ENCODE measurements at regions not wholly inside any gene's neighbourhood (a gene's known extent, or its start where the extent isn't known, plus 50 kb on each side); places are given as distances from the start of the nearest gene placed in this dataset.

DNA sequence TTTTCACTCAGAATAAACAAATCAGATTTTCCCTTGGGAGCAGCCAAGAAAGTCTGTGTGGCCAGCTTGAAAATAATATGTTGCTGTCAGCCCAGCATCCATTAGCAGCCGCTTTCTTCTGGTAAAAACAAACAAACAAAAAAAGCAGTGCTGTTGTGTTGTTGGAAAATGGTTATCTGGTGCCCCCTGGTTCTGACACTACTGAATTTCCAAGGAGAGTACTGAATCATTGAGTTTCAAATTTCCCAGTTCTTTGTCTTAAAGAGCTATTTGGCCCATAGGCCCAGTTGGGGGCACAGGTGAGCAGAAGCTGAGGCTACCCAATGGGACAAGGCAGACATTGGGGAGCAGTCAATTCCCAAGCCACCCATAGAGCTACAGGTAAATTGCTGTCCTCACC, 995.9 kb downstream of the UQCRFS1 start:
- H3K36me3 ChIP-seq: no peaks in the 10 kb centered on the region
- H3K4me1 ChIP-seq: no peaks in the 10 kb centered on the region
- H3K9me3 ChIP-seq: no peaks in the 10 kb centered on the region
- H3K27ac ChIP-seq: no peak overlapping the region
- no peak overlapping the region for H3K4me3 ChIP-seq
- DNase-seq (ENCODE audit: low spot score in 2 of 2): no peak
- TF ChIP-seq, protein P1, sequence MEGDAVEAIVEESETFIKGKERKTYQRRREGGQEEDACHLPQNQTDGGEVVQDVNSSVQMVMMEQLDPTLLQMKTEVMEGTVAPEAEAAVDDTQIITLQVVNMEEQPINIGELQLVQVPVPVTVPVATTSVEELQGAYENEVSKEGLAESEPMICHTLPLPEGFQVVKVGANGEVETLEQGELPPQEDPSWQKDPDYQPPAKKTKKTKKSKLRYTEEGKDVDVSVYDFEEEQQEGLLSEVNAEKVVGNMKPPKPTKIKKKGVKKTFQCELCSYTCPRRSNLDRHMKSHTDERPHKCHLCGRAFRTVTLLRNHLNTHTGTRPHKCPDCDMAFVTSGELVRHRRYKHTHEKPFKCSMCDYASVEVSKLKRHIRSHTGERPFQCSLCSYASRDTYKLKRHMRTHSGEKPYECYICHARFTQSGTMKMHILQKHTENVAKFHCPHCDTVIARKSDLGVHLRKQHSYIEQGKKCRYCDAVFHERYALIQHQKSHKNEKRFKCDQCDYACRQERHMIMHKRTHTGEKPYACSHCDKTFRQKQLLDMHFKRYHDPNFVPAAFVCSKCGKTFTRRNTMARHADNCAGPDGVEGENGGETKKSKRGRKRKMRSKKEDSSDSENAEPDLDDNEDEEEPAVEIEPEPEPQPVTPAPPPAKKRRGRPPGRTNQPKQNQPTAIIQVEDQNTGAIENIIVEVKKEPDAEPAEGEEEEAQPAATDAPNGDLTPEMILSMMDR (IDR thresholded peaks at IDR 0.05): no peak
- H3K27me3 ChIP-seq: no peaks in the 10 kb centered on the region
- intact Hi-C loops (cut with DNase I): no loop called here

DNA sequence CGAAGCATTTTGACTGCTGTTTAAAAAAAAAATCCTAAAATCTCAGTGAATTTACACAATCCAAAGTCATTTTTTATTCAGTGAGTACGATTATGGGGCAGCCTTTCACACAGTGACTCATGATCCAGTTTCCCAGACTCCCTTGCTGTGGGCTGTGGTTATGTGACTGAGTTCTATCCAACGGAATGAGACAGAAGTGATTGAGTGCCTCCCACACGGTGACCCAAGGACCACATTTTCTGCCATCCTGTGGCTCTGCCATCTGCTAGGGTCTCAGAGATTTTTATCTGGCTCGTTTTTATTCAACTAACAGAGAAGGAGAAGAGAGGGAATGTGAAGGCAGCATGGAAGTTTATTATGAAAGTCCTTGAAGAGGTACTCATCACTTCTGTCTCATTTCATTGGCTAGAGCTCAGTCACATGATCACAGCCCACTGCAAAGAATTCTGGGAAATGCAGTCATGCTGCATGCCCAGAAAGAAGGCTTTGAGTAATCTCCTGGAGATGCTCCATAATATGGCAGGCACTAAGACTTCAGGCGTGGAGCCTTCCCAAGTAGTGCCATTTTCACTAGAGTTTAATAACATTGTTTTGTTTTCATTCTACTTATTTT, 999.4 kb downstream of the UQCRFS1 start:
- TF ChIP-seq, protein P1 (IDR thresholded peaks at IDR 0.05): no peak
- H3K9me3 ChIP-seq: no peaks in the 10 kb centered on the region
- no peak for DNase-seq (ENCODE audit: low spot score in 2 of 2)
- H3K36me3 ChIP-seq: no peaks in the 10 kb centered on the region
- H3K27me3 ChIP-seq: no peaks in the 10 kb centered on the region
- intact Hi-C loops (cut with DNase I): no loop called here
- H3K4me1 ChIP-seq: no peaks in the 10 kb centered on the region
- H3K27ac ChIP-seq: no peak overlapping the region
- H3K4me3 ChIP-seq: no peak overlapping the region

DNA sequence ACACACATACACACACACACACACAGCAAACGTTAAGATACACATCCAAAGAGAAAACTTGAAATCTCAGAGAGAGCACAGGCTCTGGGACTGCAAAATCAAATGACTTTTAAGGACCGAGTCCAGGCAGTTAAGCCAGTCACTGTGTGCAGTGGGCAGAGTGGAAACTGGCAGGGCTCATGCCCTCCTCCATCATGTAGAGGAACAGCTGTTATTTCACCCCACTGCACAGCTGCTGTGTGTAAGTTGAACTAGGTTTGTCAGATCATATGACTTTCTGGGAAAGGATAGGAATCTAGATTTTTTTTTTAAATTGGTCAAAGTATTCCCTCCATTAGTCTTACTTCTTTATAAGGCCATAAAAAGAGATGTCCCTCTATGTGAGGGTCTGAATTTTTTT, 1002.1 kb downstream of the UQCRFS1 start:
- intact Hi-C loops (cut with DNase I): no loop called here
- no peak for DNase-seq (ENCODE audit: low spot score in 2 of 2)
- Histone ChIP-seq H3K4me1 (no peaks in the 10 kb centered on the region), H3K27ac (no peak overlapping the region), H3K9me3 (no peaks in the 10 kb centered on the region), H3K4me3 (no peak overlapping the region), H3K27me3 (no peaks in the 10 kb centered on the region), H3K36me3 (no peaks in the 10 kb centered on the region)
- TF ChIP-seq, protein P1 (IDR thresholded peaks at IDR 0.05): no peak

DNA sequence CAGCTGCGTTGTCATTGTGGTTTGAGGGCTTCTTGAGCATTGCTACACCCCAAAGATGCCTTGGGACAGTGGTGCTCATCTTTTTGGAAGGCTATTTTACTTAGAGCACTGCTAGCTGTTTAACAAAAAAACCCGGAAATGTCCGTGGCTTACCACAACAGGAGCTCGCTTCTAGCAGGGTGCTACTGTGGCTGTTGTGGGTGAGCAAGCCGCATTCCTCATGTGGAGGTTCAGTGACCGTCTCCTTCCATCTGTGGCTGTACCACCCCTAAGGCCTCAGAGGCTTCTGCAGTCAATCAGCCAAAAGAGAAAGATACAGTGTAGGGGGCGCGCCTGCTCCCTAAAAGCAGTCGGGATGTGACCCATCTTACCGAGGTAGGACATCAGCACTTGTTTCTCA, 1004.2 kb downstream of the UQCRFS1 start:
- DNase-seq (ENCODE audit: low spot score in 2 of 2): no peak
- H3K4me1 ChIP-seq: no peaks in the 10 kb centered on the region
- no peaks in the 10 kb centered on the region for H3K27me3 ChIP-seq
- H3K36me3 ChIP-seq: no peaks in the 10 kb centered on the region
- no peak overlapping the region for H3K27ac ChIP-seq
- intact Hi-C loops (cut with DNase I): no loop called here
- H3K4me3 ChIP-seq: no peak overlapping the region
- H3K9me3 ChIP-seq: no peaks in the 10 kb centered on the region
- TF ChIP-seq, protein P1 (IDR thresholded peaks at IDR 0.05): no peak

DNA sequence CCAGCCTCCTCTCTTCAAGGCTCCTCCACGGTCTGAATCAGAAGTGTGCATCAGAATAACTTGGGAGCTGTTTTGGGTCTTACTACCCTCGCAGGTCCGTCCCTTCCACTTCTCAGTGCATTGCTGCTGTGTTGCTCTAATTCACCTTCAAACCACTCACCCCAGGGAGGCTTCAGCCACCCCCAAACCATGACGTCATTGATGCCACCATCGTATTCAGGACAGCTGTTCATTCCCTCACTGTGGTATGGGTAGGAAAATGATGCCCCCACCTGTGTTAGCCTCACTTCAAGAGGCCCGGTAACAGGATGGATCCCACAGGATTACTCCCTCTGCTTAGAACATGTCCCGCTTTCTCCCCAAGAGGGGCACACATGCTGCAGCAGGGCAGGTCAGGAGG, 1005.7 kb downstream of the UQCRFS1 start:
- Histone ChIP-seq H3K36me3 (no peaks in the 10 kb centered on the region), H3K4me1 (no peaks in the 10 kb centered on the region), H3K9me3 (no peaks in the 10 kb centered on the region), H3K27ac (no peak overlapping the region), H3K27me3 (no peaks in the 10 kb centered on the region), H3K4me3 (no peak overlapping the region)
- TF ChIP-seq, protein P1 (IDR thresholded peaks at IDR 0.05): no peak
- intact Hi-C loops (cut with DNase I): no loop called here
- DNase-seq (ENCODE audit: low spot score in 2 of 2): no peak

DNA sequence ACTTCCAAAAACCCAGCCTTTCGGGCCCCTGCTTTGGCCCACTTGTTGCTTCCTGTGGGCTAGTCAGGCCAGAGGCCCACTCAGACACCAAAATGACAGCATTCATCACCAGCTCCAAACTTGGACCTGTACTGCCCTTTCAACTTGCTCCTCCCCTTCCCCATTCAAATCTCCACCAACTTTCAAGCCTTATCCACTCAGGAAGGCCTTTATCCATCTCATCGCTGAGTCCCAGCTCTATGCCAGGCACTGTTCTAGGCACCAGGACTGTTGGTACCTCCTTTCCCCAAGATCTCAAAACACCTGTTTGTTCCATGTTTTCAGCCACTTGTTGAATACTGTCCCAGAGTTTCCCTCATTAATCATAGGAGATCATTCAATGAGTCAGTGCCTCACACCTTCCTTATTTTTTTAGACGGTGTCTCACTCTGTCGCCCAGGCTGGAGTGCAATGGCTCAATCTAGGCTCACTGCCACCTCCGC, 1011.4 kb downstream of the UQCRFS1 start:
- TF ChIP-seq, protein P1 (IDR thresholded peaks at IDR 0.05): no peak
- Histone ChIP-seq H3K27me3 (no peaks in the 10 kb centered on the region), H3K4me1 (no peaks in the 10 kb centered on the region), H3K27ac (no peak overlapping the region), H3K36me3 (no peaks in the 10 kb centered on the region), H3K4me3 (no peak overlapping the region), H3K9me3 (peaks cover 0 to 3% of the 10 kb centered on the region in 2 donors)
- intact Hi-C loops (cut with DNase I): no loop called here
- no peak for DNase-seq (ENCODE audit: low spot score in 2 of 2)
